ENCODE measurements at regions not wholly inside any gene's neighbourhood (a gene's known extent, or its start where the extent isn't known, plus 50 kb on each side); places are given as distances from the start of the nearest gene placed in this dataset.

DNA sequence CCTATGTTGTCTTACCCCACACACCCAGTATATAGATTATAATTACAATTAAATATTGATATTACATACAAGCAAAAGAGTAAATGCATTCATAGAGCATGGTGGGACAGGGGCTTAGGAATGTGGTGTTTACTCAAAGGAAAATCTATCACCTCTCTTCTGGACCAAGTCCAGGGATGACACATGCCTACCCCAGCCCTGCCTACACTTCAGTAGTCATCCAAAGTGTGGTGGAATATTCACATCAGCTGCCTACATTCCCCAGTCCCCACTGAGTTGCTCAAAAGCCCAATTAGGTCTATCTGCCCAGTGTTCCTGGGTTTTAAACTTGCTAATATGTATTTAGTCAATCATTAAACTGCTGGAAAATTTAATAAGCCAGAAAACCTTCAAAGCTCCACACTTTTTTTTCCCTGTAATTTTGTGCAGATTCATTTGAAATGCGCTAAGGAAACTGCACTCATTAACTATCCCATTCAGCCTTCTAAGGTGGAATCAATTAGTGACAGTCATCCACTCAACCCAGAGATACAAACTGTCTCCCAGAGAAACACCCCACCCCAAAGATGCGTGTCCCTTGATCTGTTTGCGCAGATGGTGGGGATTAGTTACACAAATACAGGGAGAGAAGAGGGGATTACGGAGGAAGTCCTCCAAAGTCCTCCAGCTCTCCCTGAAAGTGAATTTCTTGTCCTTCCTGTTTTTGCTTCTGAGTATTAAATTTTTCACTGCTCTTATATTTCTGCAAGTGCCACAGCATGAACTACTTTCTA, 91.7 kb upstream of the KDR start:
- intact Hi-C loops (cut with micrococcal nuclease): no loop called here
- Mint-ChIP-seq H3K4me3 (no peak overlapping the region), H3K4me1 (ENCODE audit: low read depth) (no peaks in the 10 kb centered on the region), H3K27me3 (ENCODE audit: insufficient read depth) (no peaks in the 10 kb centered on the region), H3K9me3 (no peaks in the 10 kb centered on the region), H3K36me3 (ENCODE audit: low read depth) (no peaks in the 10 kb centered on the region), H3K27ac (no peak overlapping the region)
- no peak for DNase-seq (ENCODE audit: low spot score)

DNA sequence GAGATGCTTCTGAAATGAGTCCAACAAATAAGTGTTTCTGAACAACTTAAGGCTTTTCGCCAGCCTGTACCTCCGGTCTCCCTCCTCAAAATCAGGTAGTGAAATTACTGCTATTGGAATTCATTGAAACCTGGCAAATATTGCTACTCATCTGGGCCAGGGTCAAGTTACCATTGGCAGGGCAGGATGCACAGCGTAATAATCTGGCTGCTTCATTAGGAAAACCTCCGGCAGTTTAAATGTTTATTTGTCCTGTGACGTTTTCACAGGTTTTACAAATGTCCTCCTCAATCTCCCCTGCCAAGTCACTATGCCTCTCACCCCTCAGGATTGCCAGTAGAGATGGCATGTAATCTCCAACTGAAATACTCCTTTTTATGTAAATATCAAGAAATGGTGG, 92.6 kb upstream of the KDR start:
- Mint-ChIP-seq H3K4me1 (ENCODE audit: low read depth) (no peaks in the 10 kb centered on the region), H3K4me3 (no peak overlapping the region), H3K27me3 (ENCODE audit: insufficient read depth) (no peaks in the 10 kb centered on the region), H3K27ac (no peak overlapping the region), H3K36me3 (ENCODE audit: low read depth) (no peaks in the 10 kb centered on the region), H3K9me3 (no peaks in the 10 kb centered on the region)
- intact Hi-C loops (cut with micrococcal nuclease): no loop called here
- no peak for DNase-seq (ENCODE audit: low spot score)

DNA sequence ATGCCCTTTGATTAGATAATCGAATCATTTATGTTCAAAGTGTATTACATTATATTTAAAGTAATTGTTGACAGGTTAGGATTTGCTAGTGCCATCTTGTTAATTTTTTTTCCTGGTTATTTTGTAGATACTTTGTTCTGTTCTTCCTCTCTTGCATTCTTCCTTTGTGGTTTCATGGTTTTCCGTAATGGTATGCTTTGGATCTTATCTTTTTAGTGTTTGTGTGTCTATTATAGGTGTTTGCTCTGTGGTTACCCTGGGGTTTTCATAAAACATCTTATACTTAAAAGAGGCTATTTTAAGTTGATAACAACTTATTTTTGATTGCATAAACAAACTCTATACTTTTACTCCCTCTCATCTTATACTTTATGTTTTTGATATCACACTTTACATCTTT, 108.2 kb upstream of the SRD5A3 start:
- Mint-ChIP-seq H3K27ac (no peak overlapping the region), H3K4me3 (no peak overlapping the region), H3K36me3 (ENCODE audit: low read depth) (no peaks in the 10 kb centered on the region), H3K4me1 (ENCODE audit: low read depth) (peaks cover 8% of the 10 kb centered on the region), H3K27me3 (ENCODE audit: insufficient read depth) (peaks cover 4% of the 10 kb centered on the region), H3K9me3 (peaks cover 23% of the 10 kb centered on the region)
- no peak for DNase-seq (ENCODE audit: low spot score)
- intact Hi-C loops (cut with micrococcal nuclease): no loop called here

GRCh38 chr4:55238407-55238806, 107.6 kb upstream of the SRD5A3 start:
- no peak for DNase-seq (ENCODE audit: low spot score)
- Mint-ChIP-seq H3K9me3 (peaks cover 23% of the 10 kb centered on the region), H3K36me3 (ENCODE audit: low read depth) (no peaks in the 10 kb centered on the region), H3K4me3 (no peak overlapping the region), H3K4me1 (ENCODE audit: low read depth) (peaks cover 8% of the 10 kb centered on the region), H3K27me3 (ENCODE audit: insufficient read depth) (peaks cover 4% of the 10 kb centered on the region), H3K27ac (no peak overlapping the region)
- intact Hi-C loops (cut with micrococcal nuclease): no loop called here

GRCh38 chr4:55241461-55241860, 104.6 kb upstream of the SRD5A3 start:
- Mint-ChIP-seq H3K4me3 (no peak overlapping the region), H3K9me3 (peaks cover 18% of the 10 kb centered on the region), H3K27ac (no peak overlapping the region)

GRCh38 chr4:55242506-55242905, 103.5 kb upstream of the SRD5A3 start:
- peaks cover under 1% of the 10 kb centered on the region for H3K27me3 Mint-ChIP-seq (ENCODE audit: insufficient read depth)
- intact Hi-C loops (cut with micrococcal nuclease): no loop called here
- H3K4me1 Mint-ChIP-seq (ENCODE audit: low read depth): peaks cover 6% of the 10 kb centered on the region
- no peaks in the 10 kb centered on the region for H3K36me3 Mint-ChIP-seq (ENCODE audit: low read depth)
- DNase-seq (ENCODE audit: low spot score): no peak
- H3K9me3 Mint-ChIP-seq: peaks cover 18% of the 10 kb centered on the region
- H3K27ac Mint-ChIP-seq: no peak overlapping the region
- no peak overlapping the region for H3K4me3 Mint-ChIP-seq

More at GRCh38 chr4:55241461-55241860, 104.6 kb upstream of the SRD5A3 start:
- peaks cover 4% of the 10 kb centered on the region for H3K27me3 Mint-ChIP-seq (ENCODE audit: insufficient read depth)
- peaks cover 8% of the 10 kb centered on the region for H3K4me1 Mint-ChIP-seq (ENCODE audit: low read depth)
- intact Hi-C loops (cut with micrococcal nuclease): no loop called here
- no peak for DNase-seq (ENCODE audit: low spot score)
- no peaks in the 10 kb centered on the region for H3K36me3 Mint-ChIP-seq (ENCODE audit: low read depth)

DNA sequence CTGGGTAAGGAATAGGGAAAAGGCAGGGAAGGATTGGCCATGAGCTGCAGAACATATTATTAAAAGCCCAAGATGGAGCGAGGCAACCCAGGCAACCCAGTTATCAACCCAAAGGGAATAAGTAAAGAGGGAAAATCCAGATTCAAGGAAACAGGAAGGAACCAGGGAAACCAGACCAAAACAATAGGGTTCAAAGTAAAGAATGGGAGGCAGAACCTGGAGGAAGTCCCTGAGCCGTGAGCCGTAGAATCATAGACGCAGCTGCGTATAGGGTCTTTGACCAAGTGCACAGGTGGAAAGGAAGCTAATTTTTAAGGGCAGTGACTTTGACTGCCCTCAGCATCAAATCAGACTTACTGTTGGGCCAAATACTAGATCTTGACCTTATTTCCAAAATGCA, 98.5 kb upstream of the SRD5A3 start:
- no peak for DNase-seq (ENCODE audit: low spot score)
- intact Hi-C loops (cut with micrococcal nuclease): no loop called here

GRCh38 chr4:55248756-55249155, 97.3 kb upstream of the SRD5A3 start:
- no peak overlapping the region for H3K27ac Mint-ChIP-seq
- intact Hi-C loops (cut with micrococcal nuclease): no loop called here
- no peaks in the 10 kb centered on the region for H3K9me3 Mint-ChIP-seq
- no peak for DNase-seq (ENCODE audit: low spot score)
- H3K36me3 Mint-ChIP-seq (ENCODE audit: low read depth): no peaks in the 10 kb centered on the region
- peaks cover 4% of the 10 kb centered on the region for H3K27me3 Mint-ChIP-seq (ENCODE audit: insufficient read depth)
- no peak overlapping the region for H3K4me3 Mint-ChIP-seq
- no peaks in the 10 kb centered on the region for H3K4me1 Mint-ChIP-seq (ENCODE audit: low read depth)

More for the DNA sequence above, 98.5 kb upstream of the SRD5A3 start:
- no peak overlapping the region for H3K27ac Mint-ChIP-seq
- no peaks in the 10 kb centered on the region for H3K36me3 Mint-ChIP-seq (ENCODE audit: low read depth)
- no peaks in the 10 kb centered on the region for H3K9me3 Mint-ChIP-seq
- H3K27me3 Mint-ChIP-seq (ENCODE audit: insufficient read depth): peaks cover 4% of the 10 kb centered on the region
- H3K4me3 Mint-ChIP-seq: no peak overlapping the region
- no peaks in the 10 kb centered on the region for H3K4me1 Mint-ChIP-seq (ENCODE audit: low read depth)

GRCh38 chr4:55249476-55249875, 96.6 kb upstream of the SRD5A3 start:
- DNase-seq (ENCODE audit: low spot score): no peak
- intact Hi-C loops (cut with micrococcal nuclease): no loop called here
- Mint-ChIP-seq H3K27me3 (ENCODE audit: insufficient read depth) (peaks cover 4% of the 10 kb centered on the region), H3K4me1 (ENCODE audit: low read depth) (no peaks in the 10 kb centered on the region), H3K27ac (no peak overlapping the region), H3K36me3 (ENCODE audit: low read depth) (no peaks in the 10 kb centered on the region), H3K9me3 (no peaks in the 10 kb centered on the region), H3K4me3 (no peak overlapping the region)

GRCh38 chr4:55251342-55251741, 94.7 kb upstream of the SRD5A3 start:
- no peak overlapping the region for H3K4me3 Mint-ChIP-seq
- no peak overlapping the region for H3K27ac Mint-ChIP-seq
- H3K36me3 Mint-ChIP-seq (ENCODE audit: low read depth): no peaks in the 10 kb centered on the region
- H3K9me3 Mint-ChIP-seq: no peaks in the 10 kb centered on the region
- no peak for DNase-seq (ENCODE audit: low spot score)
- intact Hi-C loops (cut with micrococcal nuclease): no loop called here
- no peaks in the 10 kb centered on the region for H3K4me1 Mint-ChIP-seq (ENCODE audit: low read depth)
- peaks cover 4% of the 10 kb centered on the region for H3K27me3 Mint-ChIP-seq (ENCODE audit: insufficient read depth)

DNA sequence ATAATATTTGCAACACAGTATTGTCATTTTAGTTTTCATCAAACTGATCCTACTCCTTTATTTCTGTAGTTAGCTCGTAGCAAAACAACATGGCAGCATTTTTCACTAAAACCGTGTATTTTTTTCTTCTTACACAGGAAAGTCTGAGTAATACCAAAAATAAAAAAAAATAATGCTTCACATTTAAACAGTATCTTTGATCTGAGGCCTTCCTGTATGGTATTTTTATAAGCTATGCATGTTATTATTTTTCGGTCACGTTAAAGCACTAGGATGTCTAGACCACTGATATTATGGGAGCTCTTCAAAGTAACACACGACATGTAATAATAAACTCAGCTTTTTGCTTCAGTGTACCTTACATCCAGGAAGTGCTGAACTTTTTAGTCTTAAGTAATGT, 94.1 kb upstream of the SRD5A3 start:
- Mint-ChIP-seq H3K36me3 (ENCODE audit: low read depth) (no peaks in the 10 kb centered on the region), H3K27me3 (ENCODE audit: insufficient read depth) (peaks cover 4% of the 10 kb centered on the region), H3K4me1 (ENCODE audit: low read depth) (no peaks in the 10 kb centered on the region), H3K27ac (no peak overlapping the region), H3K9me3 (no peaks in the 10 kb centered on the region), H3K4me3 (no peak overlapping the region)
- no peak for DNase-seq (ENCODE audit: low spot score)
- intact Hi-C loops (cut with micrococcal nuclease): no loop called here

GRCh38 chr4:55253948-55254593, 92.0 kb upstream of the SRD5A3 start:
- Mint-ChIP-seq H3K36me3 (ENCODE audit: low read depth) (no peaks in the 10 kb centered on the region), H3K27me3 (ENCODE audit: insufficient read depth) (peaks cover 4% of the 10 kb centered on the region), H3K4me3 (no peak overlapping the region), H3K27ac (no peak overlapping the region), H3K4me1 (ENCODE audit: low read depth) (no peaks in the 10 kb centered on the region), H3K9me3 (no peaks in the 10 kb centered on the region)
- intact Hi-C loops (cut with micrococcal nuclease): no loop called here
- no peak for DNase-seq (ENCODE audit: low spot score)

GRCh38 chr4:55255179-55255578, 90.9 kb upstream of the SRD5A3 start:
- Mint-ChIP-seq H3K4me3 (no peak overlapping the region), H3K27ac (no peak overlapping the region), H3K36me3 (ENCODE audit: low read depth) (no peaks in the 10 kb centered on the region), H3K27me3 (ENCODE audit: insufficient read depth) (peaks cover 4% of the 10 kb centered on the region), H3K9me3 (no peaks in the 10 kb centered on the region), H3K4me1 (ENCODE audit: low read depth) (no peaks in the 10 kb centered on the region)
- intact Hi-C loops (cut with micrococcal nuclease): no loop called here
- no peak for DNase-seq (ENCODE audit: low spot score)
